Peyer's patch (tissue), 4 donors: ENCODE measurements at regions not wholly inside any gene's neighbourhood (a gene's known extent, or its start where the extent isn't known, plus 50 kb on each side); places are given as distances from the start of the nearest gene placed in this dataset.

Experiments used
- DNase-seq, 3 donors: peaks; one replicate each; pipeline ENCODE4 v3.0.0-alpha.2; 2017 to 2019
- H3K27ac ChIP-seq, 4 donors: fragments of 200-600 bp; sonication (generic); one replicate each; pipeline ENCODE4 v1.5.1; 2016 to 2019
- H3K27me3 ChIP-seq, 2 donors: fragments of 200-600 bp; sonication (generic); one replicate each; pipeline ENCODE4 v1.5.1; 2019
- H3K36me3 ChIP-seq, 3 donors: fragments of 200-600 bp; sonication (generic); one replicate each; pipeline ENCODE4 v1.5.1; 2016 to 2019
- H3K4me1 ChIP-seq, 4 donors: fragments of 200-600 bp; sonication (generic); one replicate each; pipeline ENCODE4 v1.5.1; 2016 to 2019
- H3K4me3 ChIP-seq, 4 donors: fragments of 200-600 bp; sonication (generic); 1 replicate in 3 of 4; 2 replicates in 1 of 4; pipeline ENCODE4 v1.5.1; 2016 to 2019; ENCODE audit warnings: mild to moderate bottlenecking in 1 of 4
- H3K9me3 ChIP-seq, 4 donors: fragments of 200-600 bp; sonication (generic); one replicate each; pipeline ENCODE4 v1.5.1; 2016 to 2019; ENCODE audit warnings: mild to moderate bottlenecking in 1 of 4
- CTCF ChIP-seq, 6 experiments: fragments of 450-650 bp in 4 of 6; fragments of 200-600 bp in 2 of 6; sonication (generic) in 1 of 6; IDR thresholded peaks; one replicate each; pipeline ENCODE4 v1.5.1; 2017 to 2019; ENCODE audit warnings: antibody characterized with exemption in 6 of 6, mild to moderate bottlenecking in 3 of 6, moderate library complexity in 1 of 6
- POLR2A ChIP-seq, 2 donors: fragments of 450-650 bp; IDR thresholded peaks; one replicate each; pipeline ENCODE4 v1.5.1; 2017; ENCODE audit warnings: antibody characterized with exemption in 2 of 2, mild to moderate bottlenecking in 2 of 2, moderate library complexity in 2 of 2

DNA sequence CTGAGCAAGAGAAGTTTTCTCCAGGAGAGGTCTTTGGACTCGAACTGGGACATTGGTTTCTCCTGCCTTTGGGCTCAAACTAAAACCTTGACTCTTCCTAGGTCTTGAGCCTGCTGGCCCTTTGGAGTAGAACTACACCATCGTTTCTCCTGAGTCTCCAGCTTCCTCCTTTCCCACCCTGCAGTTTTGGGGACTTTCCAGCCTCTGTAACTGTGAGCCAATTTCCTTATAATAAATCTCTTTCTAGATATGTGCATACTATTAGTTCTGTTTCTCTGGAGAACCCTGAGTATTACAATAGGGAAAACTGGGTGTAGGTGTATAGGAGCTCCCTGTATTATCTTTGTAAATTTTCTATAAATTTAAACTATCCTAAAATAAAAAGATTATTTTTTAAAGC lies 219.8 kb upstream of the AGAP1 start:
- no peaks in the 10 kb centered on the region for H3K36me3 ChIP-seq
- no peak overlapping the region for H3K4me3 ChIP-seq
- H3K27ac ChIP-seq: no peak overlapping the region
- TF ChIP-seq POLR2A (IDR thresholded peaks at IDR 0.05): no peak
- no peak for TF ChIP-seq CTCF (IDR thresholded peaks at IDR 0.05)
- H3K9me3 ChIP-seq: no peaks in the 10 kb centered on the region
- H3K4me1 ChIP-seq: no peaks in the 10 kb centered on the region
- DNase-seq: no peak
- H3K27me3 ChIP-seq: no peaks in the 10 kb centered on the region

GRCh38 chr2:235277485-235277884 lies 216.4 kb upstream of the AGAP1 start:
- Histone ChIP-seq H3K36me3 (no peaks in the 10 kb centered on the region), H3K27ac (no peak overlapping the region), H3K27me3 (no peaks in the 10 kb centered on the region), H3K4me3 (no peak overlapping the region), H3K4me1 (no peaks in the 10 kb centered on the region), H3K9me3 (no peaks in the 10 kb centered on the region)
- no peak for TF ChIP-seq POLR2A (IDR thresholded peaks at IDR 0.05)
- DNase-seq: no peak

- no peaks in the 10 kb centered on the region for H3K4me1 ChIP-seq
- no peaks in the 10 kb centered on the region for H3K27me3 ChIP-seq
- H3K27ac ChIP-seq: no peak overlapping the region
- H3K4me3 ChIP-seq: no peak overlapping the region
- DNase-seq: no peak
- no peaks in the 10 kb centered on the region for H3K9me3 ChIP-seq
- TF ChIP-seq POLR2A (IDR thresholded peaks at IDR 0.05) (no peak), CTCF (IDR thresholded peaks at IDR 0.05) (no peak)
- H3K36me3 ChIP-seq: no peaks in the 10 kb centered on the region
Measured at GRCh38 chr2:235278771-235279355, 215.0 kb upstream of the AGAP1 start.

- Histone ChIP-seq H3K9me3 (no peaks in the 10 kb centered on the region), H3K4me3 (no peak overlapping the region), H3K36me3 (no peaks in the 10 kb centered on the region), H3K27me3 (no peaks in the 10 kb centered on the region), H3K27ac (no peak overlapping the region), H3K4me1 (no peaks in the 10 kb centered on the region)
- TF ChIP-seq CTCF (IDR thresholded peaks at IDR 0.05): no peak
- TF ChIP-seq POLR2A (IDR thresholded peaks at IDR 0.05): no peak
- no peak for DNase-seq
Measured at GRCh38 chr2:235279965-235280364, 213.9 kb upstream of the AGAP1 start.

- Histone ChIP-seq H3K27me3 (no peaks in the 10 kb centered on the region), H3K4me1 (no peaks in the 10 kb centered on the region), H3K27ac (no peak overlapping the region), H3K36me3 (no peaks in the 10 kb centered on the region), H3K9me3 (no peaks in the 10 kb centered on the region), H3K4me3 (no peak overlapping the region)
- DNase-seq: no peak
- no peak for TF ChIP-seq CTCF (IDR thresholded peaks at IDR 0.05)
- no peak for TF ChIP-seq POLR2A (IDR thresholded peaks at IDR 0.05)
Measured at GRCh38 chr2:235283246-235283645, 210.6 kb upstream of the AGAP1 start.

GRCh38 chr2:235286622-235287374 lies 207.0 kb upstream of the AGAP1 start:
- H3K4me1 ChIP-seq: no peaks in the 10 kb centered on the region
- no peak for DNase-seq
- no peak overlapping the region for H3K4me3 ChIP-seq
- H3K9me3 ChIP-seq: no peaks in the 10 kb centered on the region
- TF ChIP-seq CTCF (IDR thresholded peaks at IDR 0.05) (no peak), POLR2A (IDR thresholded peaks at IDR 0.05) (no peak)
- no peaks in the 10 kb centered on the region for H3K27me3 ChIP-seq
- H3K36me3 ChIP-seq: no peaks in the 10 kb centered on the region
- H3K27ac ChIP-seq: no peak overlapping the region
